SK-N-SH treated with all-trans-retinoic acid at 6 μM for 48 hours (cell line): ENCODE measurements at regions not wholly inside any gene's neighbourhood (a gene's known extent, or its start where the extent isn't known, plus 50 kb on each side); places are given as distances from the start of the nearest gene placed in this dataset.

Source experiments
- ATAC-seq: fragments of 200-7000 bp; cut with Tn5 transposase; 3 replicates; pipeline ENCODE4 v1.9.1; 2020; ENCODE audit warnings: mild to moderate bottlenecking, moderate library complexity
- ARNTL ChIP-seq: fragments of 450-650 bp; formaldehyde crosslinking; IDR thresholded peaks from 2 replicates; pipeline ENCODE4 v1.5.0; 2020; ENCODE audit warnings: low read depth, mild to moderate bottlenecking, moderate library complexity, borderline replicate concordance
- BACH2 ChIP-seq: fragments of 250-450 bp; sonication (Bioruptor Pico); IDR thresholded peaks from 2 replicates; pipeline ENCODE4 v1.9.0; 2021; ENCODE audit warnings: mild to moderate bottlenecking, borderline replicate concordance
- CREB5 ChIP-seq: fragments of 250-450 bp; sonication (Bioruptor Pico); IDR thresholded peaks from 2 replicates; pipeline ENCODE4 v1.5.1; 2020; ENCODE audit warnings: low read depth, mild to moderate bottlenecking, moderate library complexity
- CSDC2 ChIP-seq: fragments of 250-450 bp; sonication (Bioruptor Pico); IDR thresholded peaks from 2 replicates; pipeline ENCODE4 v1.5.0; 2020; ENCODE audit warnings: mild to moderate bottlenecking, moderate library complexity
- ESRRG ChIP-seq: fragments of 250-450 bp; sonication (Bioruptor Pico); IDR thresholded peaks from 2 replicates; pipeline ENCODE4 v1.6.1; 2021; ENCODE audit warnings: mild to moderate bottlenecking
- GLIS3 ChIP-seq: fragments of 250-450 bp; sonication (Bioruptor Pico); IDR thresholded peaks from 2 replicates; pipeline ENCODE4 v1.5.0; 2020; ENCODE audit warnings: mild to moderate bottlenecking, moderate library complexity
- ISL1 ChIP-seq: fragments of 250-450 bp; sonication (Bioruptor Pico); IDR thresholded peaks from 2 replicates; pipeline ENCODE4 v2.1.2; 2022; ENCODE audit warnings: mild to moderate bottlenecking, moderate library complexity
- POU6F1 ChIP-seq: fragments of 250-450 bp; sonication (Bioruptor Pico); IDR thresholded peaks from 2 replicates; pipeline ENCODE4 v1.8.0; 2021; ENCODE audit warnings: low read depth, mild to moderate bottlenecking, moderate library complexity, borderline replicate concordance
- PPARA ChIP-seq: fragments of 250-450 bp; sonication (Bioruptor Pico); IDR thresholded peaks from 2 replicates; pipeline ENCODE4 v1.5.0; 2020; ENCODE audit warnings: mild to moderate bottlenecking, borderline replicate concordance
- RARB ChIP-seq: fragments of 250-450 bp; sonication (Bioruptor Pico); IDR thresholded peaks from 2 replicates; pipeline ENCODE4 v1.8.0; 2021; ENCODE audit warnings: mild to moderate bottlenecking, moderate library complexity
- TCF4 ChIP-seq: fragments of 250-450 bp; sonication (Bioruptor Pico); IDR thresholded peaks from 2 replicates; pipeline ENCODE4 v1.8.0; 2021; ENCODE audit warnings: mild to moderate bottlenecking, moderate library complexity, borderline replicate concordance
- TOX ChIP-seq: fragments of 250-450 bp; sonication (Bioruptor Pico); IDR thresholded peaks from 2 replicates; pipeline ENCODE4 v1.8.0; 2021; ENCODE audit warnings: mild to moderate bottlenecking, moderate library complexity, borderline replicate concordance
- ZC3H10 ChIP-seq: fragments of 250-450 bp; sonication (Bioruptor Pico); IDR thresholded peaks from 2 replicates; pipeline ENCODE4 v1.5.1; 2021; ENCODE audit warnings: mild to moderate bottlenecking, moderate library complexity
- ZFP3 ChIP-seq: fragments of 250-450 bp; sonication (Bioruptor Pico); IDR thresholded peaks from 2 replicates; pipeline ENCODE4 v1.5.0; 2020; ENCODE audit warnings: mild to moderate bottlenecking, moderate library complexity
- ZFP30 ChIP-seq: fragments of 450-650 bp; formaldehyde crosslinking; IDR thresholded peaks from 2 replicates; pipeline ENCODE4 v1.5.0; 2022; ENCODE audit warnings: mild to moderate bottlenecking, moderate library complexity
- ZNF565 ChIP-seq: fragments of 450-650 bp; formaldehyde crosslinking; conservative IDR thresholded peaks from 2 replicates; pipeline ENCODE4 v1.5.0; 2020; ENCODE audit warnings: low read depth, mild to moderate bottlenecking, moderate library complexity
- ZNF70 ChIP-seq: fragments of 450-650 bp; formaldehyde crosslinking; IDR thresholded peaks from 2 replicates; pipeline ENCODE4 v1.5.0; 2020; ENCODE audit warnings: mild to moderate bottlenecking, moderate library complexity
- ZNF8 ChIP-seq: fragments of 450-650 bp; formaldehyde crosslinking; IDR thresholded peaks from 2 replicates; pipeline ENCODE4 v1.5.0; 2020; ENCODE audit warnings: mild to moderate bottlenecking, moderate library complexity
- TF ChIP-seq, protein P1 (sequence below): fragments of 250-450 bp; sonication (Bioruptor Pico); IDR thresholded peaks from 2 replicates; pipeline ENCODE4 v1.8.0; 2020; ENCODE audit warnings: mild to moderate bottlenecking, moderate library complexity, borderline replicate concordance
- TF ChIP-seq, protein P2 (sequence below): fragments of 250-450 bp; sonication (Bioruptor Pico); IDR thresholded peaks from 2 replicates; pipeline ENCODE4 v1.5.1; 2021; ENCODE audit warnings: mild to moderate bottlenecking, moderate library complexity
- TF ChIP-seq, protein P3 (sequence below): fragments of 250-450 bp; sonication (Bioruptor Pico); IDR thresholded peaks from 2 replicates; pipeline ENCODE4 v1.5.0; 2020; ENCODE audit warnings: mild to moderate bottlenecking, moderate library complexity

GRCh38 chr10:94173594-94173993 lies 179.9 kb downstream of the PLCE1 start:
- no peak for ATAC-seq
- no peak for TF ChIP-seq ZNF70 (CRISPR knock-in tag)

DNA sequence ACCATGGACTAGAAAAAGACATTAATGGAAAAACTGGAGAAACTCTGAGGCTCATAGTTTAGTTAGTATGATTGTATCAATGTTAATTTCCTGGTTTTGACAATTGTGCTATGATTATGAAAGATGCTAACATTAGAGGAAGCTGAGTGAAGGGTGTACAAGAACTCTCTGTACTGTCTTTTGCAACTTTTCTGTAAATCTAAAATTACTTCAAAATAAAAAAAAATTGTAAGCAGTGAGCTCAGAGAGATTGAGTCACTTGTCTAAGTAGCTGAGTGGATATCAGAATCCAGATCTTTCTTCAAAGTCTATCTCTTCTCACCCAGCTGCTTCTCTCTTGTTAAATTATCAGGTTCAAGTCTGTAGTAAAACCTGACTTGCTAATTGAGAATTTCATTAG lies 181.1 kb downstream of the PLCE1 start:
- no peak for TF ChIP-seq CSDC2 (CRISPR knock-in tag)
- ATAC-seq = no peak

- peak; percentile 41 for ATAC-seq
- TF ChIP-seq ZC3H10 (CRISPR knock-in tag) (no peak), POU6F1 (CRISPR knock-in tag) (no peak), ZNF70 (CRISPR knock-in tag) (no peak), ZNF565 (CRISPR knock-in tag) (no peak), CREB5 (CRISPR knock-in tag) (no peak), RARB (CRISPR knock-in tag) (no peak), ARNTL (no peak), TOX (CRISPR knock-in tag) (no peak), ESRRG (no peak)
- TF ChIP-seq, protein P1, sequence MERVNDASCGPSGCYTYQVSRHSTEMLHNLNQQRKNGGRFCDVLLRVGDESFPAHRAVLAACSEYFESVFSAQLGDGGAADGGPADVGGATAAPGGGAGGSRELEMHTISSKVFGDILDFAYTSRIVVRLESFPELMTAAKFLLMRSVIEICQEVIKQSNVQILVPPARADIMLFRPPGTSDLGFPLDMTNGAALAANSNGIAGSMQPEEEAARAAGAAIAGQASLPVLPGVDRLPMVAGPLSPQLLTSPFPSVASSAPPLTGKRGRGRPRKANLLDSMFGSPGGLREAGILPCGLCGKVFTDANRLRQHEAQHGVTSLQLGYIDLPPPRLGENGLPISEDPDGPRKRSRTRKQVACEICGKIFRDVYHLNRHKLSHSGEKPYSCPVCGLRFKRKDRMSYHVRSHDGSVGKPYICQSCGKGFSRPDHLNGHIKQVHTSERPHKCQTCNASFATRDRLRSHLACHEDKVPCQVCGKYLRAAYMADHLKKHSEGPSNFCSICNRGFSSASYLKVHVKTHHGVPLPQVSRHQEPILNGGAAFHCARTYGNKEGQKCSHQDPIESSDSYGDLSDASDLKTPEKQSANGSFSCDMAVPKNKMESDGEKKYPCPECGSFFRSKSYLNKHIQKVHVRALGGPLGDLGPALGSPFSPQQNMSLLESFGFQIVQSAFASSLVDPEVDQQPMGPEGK (CRISPR knock-in tag) = no peak
These were observed 184.1 kb downstream of the NOC3L start for GRCh38 chr10:94178475-94179253.

- TF ChIP-seq, protein P1 (CRISPR knock-in tag) = no peak
- no peak for TF ChIP-seq PPARA (CRISPR knock-in tag)
- TF ChIP-seq ZNF565 (CRISPR knock-in tag) = no peak
- TF ChIP-seq ESRRG = no peak
- TF ChIP-seq, protein P2, sequence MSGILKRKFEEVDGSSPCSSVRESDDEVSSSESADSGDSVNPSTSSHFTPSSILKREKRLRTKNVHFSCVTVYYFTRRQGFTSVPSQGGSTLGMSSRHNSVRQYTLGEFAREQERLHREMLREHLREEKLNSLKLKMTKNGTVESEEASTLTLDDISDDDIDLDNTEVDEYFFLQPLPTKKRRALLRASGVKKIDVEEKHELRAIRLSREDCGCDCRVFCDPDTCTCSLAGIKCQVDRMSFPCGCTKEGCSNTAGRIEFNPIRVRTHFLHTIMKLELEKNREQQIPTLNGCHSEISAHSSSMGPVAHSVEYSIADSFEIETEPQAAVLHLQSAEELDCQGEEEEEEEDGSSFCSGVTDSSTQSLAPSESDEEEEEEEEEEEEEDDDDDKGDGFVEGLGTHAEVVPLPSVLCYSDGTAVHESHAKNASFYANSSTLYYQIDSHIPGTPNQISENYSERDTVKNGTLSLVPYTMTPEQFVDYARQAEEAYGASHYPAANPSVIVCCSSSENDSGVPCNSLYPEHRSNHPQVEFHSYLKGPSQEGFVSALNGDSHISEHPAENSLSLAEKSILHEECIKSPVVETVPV (CRISPR knock-in tag) = no peak
- TF ChIP-seq ARNTL = no peak
- TF ChIP-seq, protein P3, sequence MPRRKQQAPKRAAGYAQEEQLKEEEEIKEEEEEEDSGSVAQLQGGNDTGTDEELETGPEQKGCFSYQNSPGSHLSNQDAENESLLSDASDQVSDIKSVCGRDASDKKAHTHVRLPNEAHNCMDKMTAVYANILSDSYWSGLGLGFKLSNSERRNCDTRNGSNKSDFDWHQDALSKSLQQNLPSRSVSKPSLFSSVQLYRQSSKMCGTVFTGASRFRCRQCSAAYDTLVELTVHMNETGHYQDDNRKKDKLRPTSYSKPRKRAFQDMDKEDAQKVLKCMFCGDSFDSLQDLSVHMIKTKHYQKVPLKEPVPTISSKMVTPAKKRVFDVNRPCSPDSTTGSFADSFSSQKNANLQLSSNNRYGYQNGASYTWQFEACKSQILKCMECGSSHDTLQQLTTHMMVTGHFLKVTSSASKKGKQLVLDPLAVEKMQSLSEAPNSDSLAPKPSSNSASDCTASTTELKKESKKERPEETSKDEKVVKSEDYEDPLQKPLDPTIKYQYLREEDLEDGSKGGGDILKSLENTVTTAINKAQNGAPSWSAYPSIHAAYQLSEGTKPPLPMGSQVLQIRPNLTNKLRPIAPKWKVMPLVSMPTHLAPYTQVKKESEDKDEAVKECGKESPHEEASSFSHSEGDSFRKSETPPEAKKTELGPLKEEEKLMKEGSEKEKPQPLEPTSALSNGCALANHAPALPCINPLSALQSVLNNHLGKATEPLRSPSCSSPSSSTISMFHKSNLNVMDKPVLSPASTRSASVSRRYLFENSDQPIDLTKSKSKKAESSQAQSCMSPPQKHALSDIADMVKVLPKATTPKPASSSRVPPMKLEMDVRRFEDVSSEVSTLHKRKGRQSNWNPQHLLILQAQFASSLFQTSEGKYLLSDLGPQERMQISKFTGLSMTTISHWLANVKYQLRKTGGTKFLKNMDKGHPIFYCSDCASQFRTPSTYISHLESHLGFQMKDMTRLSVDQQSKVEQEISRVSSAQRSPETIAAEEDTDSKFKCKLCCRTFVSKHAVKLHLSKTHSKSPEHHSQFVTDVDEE (CRISPR knock-in tag) = no peak
- no peak for TF ChIP-seq GLIS3
- TF ChIP-seq ZNF8 (CRISPR knock-in tag) = no peak
- TF ChIP-seq ISL1 (CRISPR knock-in tag) = no peak
- TF ChIP-seq CSDC2 (CRISPR knock-in tag) = no peak
- TF ChIP-seq ZC3H10 (CRISPR knock-in tag) = no peak
- no peak for TF ChIP-seq CREB5 (CRISPR knock-in tag)
- no peak for TF ChIP-seq ZNF70 (CRISPR knock-in tag)
- TF ChIP-seq ZFP30 (CRISPR knock-in tag) = no peak
- TF ChIP-seq BACH2 = no peak
- no peak for TF ChIP-seq ZFP3 (CRISPR knock-in tag)
- TF ChIP-seq TOX (CRISPR knock-in tag) = no peak
- TF ChIP-seq TCF4 (CRISPR knock-in tag) = no peak
- ATAC-seq = no peak
These were observed 182.2 kb downstream of the NOC3L start for GRCh38 chr10:94180576-94180975.
